AG09309 (cell line): ENCODE measurements at regions not wholly inside any gene's neighbourhood (a gene's known extent, or its start where the extent isn't known, plus 50 kb on each side); places are given as distances from the start of the nearest gene placed in this dataset.

ENCODE experiments used
- DNase-seq: peaks from one replicate; pipeline ENCODE4 v3.0.0-alpha.2; 2010; ENCODE audit warnings: low read depth
- H3K4me3 ChIP-seq: 2 replicates; pipeline ENCODE4 v1.5.1; 2011; ENCODE audit warnings: mild to moderate bottlenecking, low read depth, low read length, moderate library complexity; ENCODE audit not compliant: control insufficient read depth
- CTCF ChIP-seq: IDR thresholded peaks from 2 replicates; pipeline ENCODE4 v1.5.1; 2011; ENCODE audit warnings: mild to moderate bottlenecking, low read depth, low read length, inconsistent platforms; ENCODE audit not compliant: insufficient read depth, control insufficient read depth; ENCODE audit errors: missing control alignments

GRCh38 chr11:119789766-119790407 is 60.9 kb upstream of the NECTIN1 start:
- TF ChIP-seq CTCF: no peak
- DNase-seq: no peak

GRCh38 chr11:119788911-119789560 is 60.0 kb upstream of the NECTIN1 start:
- DNase-seq: no peak
- H3K4me3 ChIP-seq: no peak overlapping the region
- no peak for TF ChIP-seq CTCF

More at GRCh38 chr11:119789766-119790407, 60.9 kb upstream of the NECTIN1 start:
- no peak overlapping the region for H3K4me3 ChIP-seq

GRCh38 chr11:119788096-119788883 is 59.3 kb upstream of the NECTIN1 start:
- no peak overlapping the region for H3K4me3 ChIP-seq
- no peak for DNase-seq
- TF ChIP-seq CTCF: no peak

- no peak for TF ChIP-seq CTCF
- no peak overlapping the region for H3K4me3 ChIP-seq
- no peak for DNase-seq
These were observed 58.1 kb upstream of the NECTIN1 start for GRCh38 chr11:119787074-119787461.

- no peak for DNase-seq
- TF ChIP-seq CTCF: no peak
- H3K4me3 ChIP-seq: no peak overlapping the region
These were observed 57.6 kb upstream of the NECTIN1 start for GRCh38 chr11:119786431-119787073.

GRCh38 chr11:119785131-119785530 is 56.1 kb upstream of the NECTIN1 start:
- no peak overlapping the region for H3K4me3 ChIP-seq
- no peak for TF ChIP-seq CTCF
- no peak for DNase-seq
